HK-2 (cell line): ENCODE measurements at regions not wholly inside any gene's neighbourhood (a gene's known extent, or its start where the extent isn't known, plus 50 kb on each side); places are given as distances from the start of the nearest gene placed in this dataset.

Source experiments
- DNase-seq: peaks from one replicate; pipeline ENCODE4 v3.0.0-alpha.2; 2018; ENCODE audit not compliant: unreplicated experiment

- DNase-seq = no peak
Measured at GRCh38 chr20:19950042-19950441, 67.1 kb upstream of the NAA20 start.

GRCh38 chr20:19952392-19952791 lies 64.8 kb upstream of the NAA20 start:
- DNase-seq = no peak

- DNase-seq = no peak
Measured at GRCh38 chr20:19953606-19954005, 63.6 kb upstream of the NAA20 start.

- no peak for DNase-seq
Measured at GRCh38 chr20:19956976-19957375, 60.2 kb upstream of the NAA20 start.

- DNase-seq = no peak
Measured at GRCh38 chr20:19958219-19958618, 58.9 kb upstream of the NAA20 start.

GRCh38 chr20:19958928-19959327 lies 58.2 kb upstream of the NAA20 start:
- no peak for DNase-seq

- DNase-seq = no peak
Measured at GRCh38 chr20:19960745-19961144, 56.4 kb upstream of the NAA20 start.

- no peak for DNase-seq
Measured at GRCh38 chr20:19961293-19961692, 55.9 kb upstream of the NAA20 start.

GRCh38 chr20:19962958-19963357 lies 54.2 kb upstream of the NAA20 start:
- no peak for DNase-seq

GRCh38 chr20:19964289-19965265 lies 52.6 kb upstream of the NAA20 start:
- DNase-seq = peak; percentile 63

GRCh38 chr20:19966840-19967239 lies 50.3 kb upstream of the NAA20 start:
- no peak for DNase-seq
